Fibroblast of lung (primary cell): ENCODE measurements at regions not wholly inside any gene's neighbourhood (a gene's known extent, or its start where the extent isn't known, plus 50 kb on each side); places are given as distances from the start of the nearest gene placed in this dataset.
"Not testable (repeated sequence)": the region's sequence is repeated elsewhere in the genome, so short reads cannot be mapped to it uniquely, and the experiment has no call there.

Source experiments
- CTCF ChIP-seq, 2 donors: IDR thresholded peaks in 1 of 2; conservative IDR thresholded peaks in 1 of 2; 1 replicate in 1 of 2; 2 replicates in 1 of 2; pipeline ENCODE4 v1.5.1; 2011 to 2012; ENCODE audit warnings: low read length in 2 of 2, control low read depth in 1 of 2, inconsistent platforms in 1 of 2, low read depth in 1 of 2, mild to moderate bottlenecking in 1 of 2
- EZH2 ChIP-seq: IDR thresholded peaks from 2 replicates; pipeline ENCODE4 v1.5.1; 2012; ENCODE audit warnings: low read length, control low read depth, mild to moderate bottlenecking; ENCODE audit errors: missing control alignments

GRCh38 chr3:188022902-188023301 is 131.1 kb upstream of the LPP start:
- TF ChIP-seq EZH2; CTCF (conservative IDR thresholded peaks at IDR 0.05 in 1 of 2, IDR thresholded peaks at IDR 0.05 in 1 of 2; ENCODE audit: low read depth in 1 of 2, low read length in 2 of 2): not testable (repeated sequence)
